GM18909 (cell line): ENCODE measurements at regions not wholly inside any gene's neighbourhood (a gene's known extent, or its start where the extent isn't known, plus 50 kb on each side); places are given as distances from the start of the nearest gene placed in this dataset.
"Not testable (repeated sequence)": the region's sequence is repeated elsewhere in the genome, so short reads cannot be mapped to it uniquely, and the experiment has no call there.

ENCODE experiments used
- ATAC-seq: cut with Tn5 transposase; IDR thresholded peaks from one replicate; pipeline ENCODE4 v1.9.1; 2021; ENCODE audit warnings: mild to moderate bottlenecking; ENCODE audit not compliant: unreplicated experiment, poor library complexity

GRCh38 chr1:83194610-83195009 lies 804.3 kb downstream of the TTLL7 start:
- ATAC-seq: not testable (repeated sequence)

DNA sequence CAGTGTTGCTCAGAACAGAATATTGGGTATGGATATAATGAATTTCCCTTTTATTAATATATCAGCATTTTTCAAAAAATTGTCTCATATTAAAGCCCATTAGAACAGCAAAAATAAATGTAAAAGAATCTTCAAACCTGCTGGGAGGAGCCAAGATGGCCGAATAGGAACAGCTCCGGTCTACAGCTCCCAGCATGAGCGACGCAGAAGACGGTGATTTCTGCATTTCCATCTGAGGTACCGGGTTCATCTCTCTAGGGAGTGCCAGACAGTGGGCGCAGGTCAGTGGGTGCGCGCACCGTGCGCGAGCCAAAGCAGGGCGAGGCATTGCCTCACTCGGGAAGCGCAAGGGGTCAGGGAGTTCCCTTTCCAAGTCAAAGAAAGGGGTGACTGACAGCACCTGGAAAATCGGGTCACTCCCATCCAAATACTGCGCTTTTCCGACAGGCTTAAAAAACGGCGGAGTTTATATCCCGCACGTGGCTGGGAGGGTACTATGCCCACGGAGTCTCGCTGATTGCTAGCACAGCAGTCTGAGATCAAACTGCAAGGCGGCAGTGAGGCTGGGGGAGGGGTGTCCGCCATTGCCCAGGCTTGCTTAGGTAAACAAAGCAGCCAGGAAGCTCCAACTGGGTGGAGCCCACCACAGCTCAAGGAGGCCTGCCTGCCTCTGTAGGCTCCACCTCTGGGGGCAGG lies 816.8 kb downstream of the TTLL7 start:
- not testable (repeated sequence) for ATAC-seq

DNA sequence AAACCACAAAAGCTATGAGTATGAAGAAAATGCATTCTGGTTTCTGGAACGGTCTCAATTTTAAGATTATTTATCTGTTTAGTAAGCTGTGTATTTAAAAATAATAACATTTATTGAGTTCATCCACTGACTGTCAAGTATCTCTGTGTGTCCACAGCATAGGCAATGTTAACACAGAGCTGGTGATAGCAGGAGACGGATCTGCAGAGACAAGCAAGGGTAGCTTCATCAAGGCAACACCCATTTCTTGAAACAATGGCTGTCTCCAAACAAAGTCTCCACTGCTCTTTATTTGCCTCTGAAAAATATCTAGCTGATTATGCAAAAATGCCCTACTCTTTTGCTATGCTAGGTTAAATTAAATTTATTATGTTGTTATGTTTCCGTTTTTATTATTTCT lies 818.3 kb downstream of the TTLL7 start:
- ATAC-seq: not testable (repeated sequence)

- ATAC-seq: not testable (repeated sequence)
These were observed 831.3 kb downstream of the TTLL7 start for GRCh38 chr1:83167634-83168033.

GRCh38 chr1:83163879-83164475 lies 835.0 kb downstream of the TTLL7 start:
- ATAC-seq: not testable (repeated sequence)

- not testable (repeated sequence) for ATAC-seq
These were observed 840.0 kb downstream of the TTLL7 start for GRCh38 chr1:83158924-83159323.

DNA sequence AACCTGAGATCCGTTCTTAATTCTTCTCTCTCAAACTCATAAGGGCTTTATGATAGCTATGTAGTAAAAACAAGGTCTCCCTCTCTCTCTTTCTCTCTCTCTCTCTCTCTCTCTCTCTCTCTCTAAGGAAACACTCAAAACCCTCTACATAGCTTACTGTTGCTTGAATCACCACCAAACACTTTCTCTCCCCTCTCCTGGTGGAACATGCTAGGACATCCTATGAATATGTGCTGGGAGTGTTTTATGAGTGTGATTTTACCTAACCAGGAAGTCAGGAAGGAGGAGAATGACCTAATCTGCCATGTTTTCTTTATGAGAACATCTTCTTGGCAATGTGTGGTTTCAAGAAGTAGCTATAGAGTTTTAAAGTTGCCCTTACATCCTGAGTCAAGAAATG lies 844.6 kb downstream of the TTLL7 start:
- ATAC-seq: not testable (repeated sequence)

DNA sequence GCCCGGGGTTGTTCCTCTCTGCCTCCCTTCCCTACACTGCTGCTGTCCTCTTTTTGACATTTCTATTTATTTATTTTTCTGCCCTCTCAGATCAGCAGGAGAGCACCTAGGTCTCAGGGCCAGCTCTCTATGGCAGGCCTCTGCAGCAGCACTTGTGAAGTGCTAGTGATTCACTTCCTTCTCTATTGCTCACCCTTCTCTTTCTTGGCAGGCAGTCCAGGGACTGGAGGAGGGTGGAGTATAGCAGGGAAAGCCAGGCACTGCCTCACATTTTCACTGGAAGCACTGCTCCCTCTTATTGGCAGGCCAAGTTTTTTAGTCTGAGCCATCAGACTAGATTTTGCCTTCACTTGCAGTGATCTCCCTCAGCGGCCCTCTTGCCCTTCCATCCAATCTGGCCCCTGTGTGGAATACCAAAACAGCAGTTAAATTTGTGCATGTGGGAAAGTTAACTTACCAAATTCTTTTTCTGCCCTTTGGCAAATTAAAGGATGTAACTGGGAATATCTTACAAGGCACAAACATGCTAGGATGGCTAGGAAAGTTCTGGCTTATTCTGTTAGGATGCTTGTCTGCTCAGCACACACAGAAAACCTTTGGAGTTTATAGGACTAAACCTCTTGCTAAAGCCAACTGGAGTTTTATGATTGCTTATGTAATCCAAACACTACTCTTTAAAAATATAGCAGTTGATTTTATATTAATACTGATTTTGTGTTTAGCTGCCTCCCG lies 847.6 kb downstream of the TTLL7 start:
- not testable (repeated sequence) for ATAC-seq

DNA sequence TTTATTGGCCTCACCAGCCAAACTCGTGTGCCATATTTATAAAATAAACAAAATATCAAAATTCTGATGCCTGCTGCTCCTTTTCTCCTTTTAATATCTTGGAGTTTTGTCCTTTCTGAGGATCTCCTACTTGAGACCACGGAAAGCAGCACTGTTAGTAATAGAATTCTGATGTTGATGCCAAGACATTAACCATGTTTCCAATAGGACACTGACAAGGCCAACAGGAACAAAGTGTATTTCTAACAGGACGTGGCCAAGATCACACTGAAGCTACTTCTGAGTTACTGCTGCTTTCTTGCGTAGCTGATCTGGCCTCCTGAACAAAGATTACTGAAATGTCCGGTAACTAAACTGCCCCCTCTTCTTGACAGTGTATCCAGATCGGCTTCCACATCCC lies 848.5 kb downstream of the TTLL7 start:
- not testable (repeated sequence) for ATAC-seq

DNA sequence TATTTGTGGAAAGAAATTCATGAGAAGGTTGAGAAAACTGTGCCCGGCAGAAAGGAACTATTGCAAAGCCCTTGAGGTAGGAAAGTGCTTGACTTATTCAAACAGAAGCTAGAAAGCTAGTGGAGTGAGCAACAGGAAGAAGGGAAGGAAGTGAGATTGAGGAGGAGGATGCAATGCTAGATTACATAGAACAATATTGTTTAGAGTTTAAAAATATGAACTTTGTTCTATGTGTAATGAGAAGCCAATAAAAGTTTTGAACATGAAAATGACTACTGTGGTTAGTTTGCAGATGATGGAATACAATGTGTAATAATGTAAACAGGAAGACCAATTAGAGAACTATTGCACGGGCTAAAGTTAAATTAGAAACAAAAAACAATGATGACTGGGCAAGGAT lies 853.1 kb downstream of the TTLL7 start:
- ATAC-seq: not testable (repeated sequence)

- not testable (repeated sequence) for ATAC-seq
These were observed 856.1 kb downstream of the TTLL7 start for GRCh38 chr1:83142802-83143201.

GRCh38 chr1:83135524-83136157 lies 863.3 kb downstream of the TTLL7 start:
- not testable (repeated sequence) for ATAC-seq

GRCh38 chr1:83134322-83135014 lies 864.5 kb downstream of the TTLL7 start:
- not testable (repeated sequence) for ATAC-seq

DNA sequence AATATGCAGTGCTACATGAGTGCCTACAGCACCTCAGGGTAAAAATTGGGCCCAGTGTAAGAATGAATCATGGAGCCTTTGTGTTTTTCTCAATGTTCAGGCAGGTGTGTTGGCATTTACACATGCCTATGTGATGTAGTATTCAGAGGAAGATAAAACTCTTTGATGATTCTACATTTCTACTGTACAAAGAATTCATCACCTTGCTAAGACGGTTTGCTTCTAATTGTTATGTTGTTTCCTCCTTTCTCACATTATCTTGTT lies 867.3 kb downstream of the TTLL7 start:
- ATAC-seq: no peak

DNA sequence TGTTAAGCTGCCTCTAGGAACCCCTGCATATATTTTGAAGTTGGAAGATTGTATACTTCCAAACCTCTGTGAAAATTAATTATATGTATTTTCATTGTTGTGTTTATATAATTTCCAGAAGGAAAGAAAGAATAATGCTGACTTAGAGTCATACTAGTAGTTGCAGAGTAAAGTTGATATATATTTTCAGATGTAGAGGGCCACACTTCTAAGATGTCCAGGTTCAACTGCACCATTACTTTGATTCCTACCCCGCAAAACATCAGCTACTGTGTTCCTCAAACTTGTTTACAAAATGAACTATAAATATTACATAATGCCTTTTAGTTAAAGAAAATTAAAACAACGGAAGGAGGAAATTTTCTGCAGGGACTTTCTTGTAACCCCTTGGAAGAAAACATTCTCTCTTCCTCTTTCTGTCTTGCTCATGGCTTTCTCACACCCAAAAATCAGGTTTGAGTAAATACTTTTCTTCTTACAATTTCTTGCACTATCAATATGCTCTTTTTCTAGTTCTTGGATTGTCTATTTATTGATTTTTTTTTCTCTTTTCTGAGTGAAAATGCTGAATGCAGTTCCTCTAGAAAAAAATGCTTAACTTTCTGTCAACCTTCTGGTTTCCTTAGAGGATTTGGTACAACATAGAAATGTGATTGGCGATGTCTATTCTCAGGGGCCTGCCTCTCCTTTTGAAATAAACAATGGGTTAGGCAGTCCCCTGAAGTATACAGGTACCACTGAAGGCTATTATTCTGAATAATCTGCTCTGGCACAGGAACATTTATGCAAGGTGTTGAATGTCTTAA lies 867.8 kb downstream of the TTLL7 start:
- ATAC-seq: no peak

- no peak for ATAC-seq
These were observed 869.8 kb downstream of the TTLL7 start for GRCh38 chr1:83129107-83129506.

DNA sequence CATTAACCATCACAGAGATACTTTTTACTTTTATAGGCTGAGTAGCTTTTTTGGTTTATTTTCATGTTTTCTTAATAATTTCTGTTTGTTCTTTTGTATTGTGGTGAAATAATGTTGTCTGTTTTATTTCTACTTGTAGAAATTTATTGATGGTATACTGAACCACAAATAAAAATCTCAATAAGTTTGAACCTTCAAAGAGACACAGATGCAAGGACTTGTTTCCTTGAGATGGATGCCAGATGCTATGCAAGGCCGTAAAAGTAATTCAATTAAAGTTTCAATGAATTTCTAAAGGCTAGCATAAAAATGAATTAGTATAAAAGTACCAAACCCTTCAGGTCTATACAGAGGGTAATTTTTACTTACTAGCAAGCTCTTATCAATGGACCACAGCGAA lies 873.5 kb downstream of the TTLL7 start:
- ATAC-seq: no peak

- no peak for ATAC-seq
These were observed 875.9 kb downstream of the TTLL7 start for GRCh38 chr1:83123019-83123418.

DNA sequence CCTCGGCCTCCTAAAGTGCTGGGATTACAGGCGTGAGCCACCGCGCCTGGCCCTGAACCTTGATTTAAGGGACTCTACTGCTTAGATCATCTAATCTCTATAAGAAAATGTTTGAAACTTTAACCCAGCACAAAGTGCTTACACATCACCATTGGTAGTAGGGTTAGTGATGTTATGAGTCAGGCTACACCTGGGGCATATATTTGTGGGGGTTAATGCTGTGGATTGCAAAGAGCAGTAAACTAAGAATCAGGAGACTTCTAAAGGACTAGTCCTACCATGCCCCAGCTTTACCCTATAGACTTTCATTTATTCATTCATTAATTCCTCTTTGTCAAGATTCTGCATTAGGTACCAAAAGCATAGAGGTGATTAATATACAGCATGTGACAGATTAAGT lies 880.5 kb downstream of the TTLL7 start:
- no peak for ATAC-seq

DNA sequence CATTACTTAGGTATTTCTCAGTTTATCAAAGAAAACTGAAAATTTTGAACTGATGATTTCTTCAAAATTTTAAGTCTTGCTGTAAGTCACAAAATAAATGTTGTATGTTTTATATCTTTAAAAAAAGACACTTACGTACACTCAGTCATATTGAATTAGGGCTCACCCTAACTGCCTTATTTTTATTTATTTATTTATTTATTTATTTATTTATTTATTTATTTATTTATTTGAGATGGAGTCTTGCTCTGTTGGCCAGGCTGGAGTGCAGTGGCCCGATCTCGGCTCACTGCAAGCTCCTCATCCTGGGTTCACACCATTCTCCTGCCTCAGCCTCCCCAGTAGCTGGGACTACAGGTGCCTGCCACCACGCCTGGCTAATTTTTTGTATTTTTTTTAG lies 881.9 kb downstream of the TTLL7 start:
- not testable (repeated sequence) for ATAC-seq
